HG03097 (cell line): ENCODE measurements at regions not wholly inside any gene's neighbourhood (a gene's known extent, or its start where the extent isn't known, plus 50 kb on each side); places are given as distances from the start of the nearest gene placed in this dataset.
"Not testable (repeated sequence)": the region's sequence is repeated elsewhere in the genome, so short reads cannot be mapped to it uniquely, and the experiment has no call there.

ENCODE experiments used
- ATAC-seq: cut with Tn5 transposase; IDR thresholded peaks from one replicate; pipeline ENCODE4 v1.9.1; 2021; ENCODE audit not compliant: unreplicated experiment, low FRiP score

- ATAC-seq: no peak
These were observed 349.2 kb upstream of the PRKCQ start for GRCh38 chr10:6929148-6929830.

- no peak for ATAC-seq
These were observed 348.5 kb upstream of the PRKCQ start for GRCh38 chr10:6928586-6928985.

- peak; percentile 3 for ATAC-seq
These were observed 346.9 kb upstream of the PRKCQ start for GRCh38 chr10:6926971-6927370.

- ATAC-seq: no peak
These were observed 345.1 kb upstream of the PRKCQ start for GRCh38 chr10:6925146-6925545.

- ATAC-seq: no peak
These were observed 344.1 kb upstream of the PRKCQ start for GRCh38 chr10:6924166-6924565.

- ATAC-seq: not testable (repeated sequence)
These were observed 340.9 kb upstream of the PRKCQ start for GRCh38 chr10:6921026-6921425.

GRCh38 chr10:6920072-6921019 is 340.3 kb upstream of the PRKCQ start:
- ATAC-seq: peak; percentile 96

- no peak for ATAC-seq
These were observed 339.0 kb upstream of the PRKCQ start for GRCh38 chr10:6919077-6919476.

- ATAC-seq: no peak
These were observed 338.2 kb upstream of the PRKCQ start for GRCh38 chr10:6918305-6918704.

GRCh38 chr10:6917125-6917524 is 337.0 kb upstream of the PRKCQ start:
- ATAC-seq: no peak

- ATAC-seq: no peak
These were observed 336.5 kb upstream of the PRKCQ start for GRCh38 chr10:6916601-6917000.

GRCh38 chr10:6915307-6915706 is 335.2 kb upstream of the PRKCQ start:
- no peak for ATAC-seq

- no peak for ATAC-seq
These were observed 332.9 kb upstream of the PRKCQ start for GRCh38 chr10:6912929-6913328.

GRCh38 chr10:6912424-6912823 is 332.3 kb upstream of the PRKCQ start:
- no peak for ATAC-seq

- ATAC-seq: no peak
These were observed 331.9 kb upstream of the PRKCQ start for GRCh38 chr10:6912021-6912420.

- no peak for ATAC-seq
These were observed 330.0 kb upstream of the PRKCQ start for GRCh38 chr10:6909905-6910560.

- no peak for ATAC-seq
These were observed 327.9 kb upstream of the PRKCQ start for GRCh38 chr10:6907877-6908530.

- no peak for ATAC-seq
These were observed 314.3 kb upstream of the PRKCQ start for GRCh38 chr10:6894405-6894804.

- no peak for ATAC-seq
These were observed 312.8 kb upstream of the PRKCQ start for GRCh38 chr10:6892864-6893263.

- no peak for ATAC-seq
These were observed 311.8 kb upstream of the PRKCQ start for GRCh38 chr10:6891924-6892323.

- no peak for ATAC-seq
These were observed 309.6 kb upstream of the PRKCQ start for GRCh38 chr10:6889718-6890117.
